Adrenal gland (tissue), 5 donors: ENCODE measurements at regions not wholly inside any gene's neighbourhood (a gene's known extent, or its start where the extent isn't known, plus 50 kb on each side); places are given as distances from the start of the nearest gene placed in this dataset.

Experiments used
- CTCF ChIP-seq, 6 experiments: fragments of 450-650 bp in 4 of 6; fragments of 200-600 bp in 2 of 6; sonication (generic) in 1 of 6; IDR thresholded peaks; 1 replicate in 5 of 6; 2 replicates in 1 of 6; pipeline versions ENCODE4 v1.5.1 to v1.8.0; 2016 to 2021; ENCODE audit warnings: antibody characterized with exemption in 6 of 6, mild to moderate bottlenecking in 2 of 6, moderate library complexity in 1 of 6
- POLR2A ChIP-seq, 2 donors: fragments of 450-650 bp; IDR thresholded peaks; one replicate each; pipeline ENCODE4 v1.6.1; 2017; ENCODE audit warnings: antibody characterized with exemption in 2 of 2, mild to moderate bottlenecking in 2 of 2, moderate library complexity in 1 of 2
- donor health status: DM: no; HTN: no; CAD: no.

GRCh38 chr2:123116595-123116994, 908.5 kb upstream of the CNTNAP5 start:
- no peak for TF ChIP-seq CTCF (IDR thresholded peaks at IDR 0.05)
- no peak for TF ChIP-seq POLR2A (IDR thresholded peaks at IDR 0.05)
